ENCODE measurements at regions not wholly inside any gene's neighbourhood (a gene's known extent, or its start where the extent isn't known, plus 50 kb on each side); places are given as distances from the start of the nearest gene placed in this dataset.

GRCh38 chr5:88660947-88661805 lies 221.8 kb downstream of the MEF2C start:
- POLR2A ChIA-PET (ENCODE audit: partially characterized antibody): interaction anchor here (0.6 to 2.2 kb wide), 5 partner anchors 14 to 406 kb away, joined by 3 to 8 read pairs (median 4); no protein-coding TSS in a partner anchor
- Histone ChIP-seq H4K5ac (ENCODE audit: insufficient read length, low read depth, low read length) (no peak overlapping the region), H2AK5ac (ENCODE audit: low read depth, low read length) (no peak overlapping the region), H4K8ac (ENCODE audit: extremely low read depth, insufficient read depth, low read length) (peak overlapping the region; percentile 29; the same call in 1 of the 2 replicates), H2BK5ac (ENCODE audit: low read depth, low read length) (no peak overlapping the region), H3K4me2 (ENCODE audit: insufficient read depth in 1 of 2, low read depth in 2 of 2, low read length in 2 of 2) (peak overlapping the region; percentile 70 to 86), H3K4ac (replicated peaks; ENCODE audit: insufficient read length, low read depth, low read length) (no peak overlapping the region), H3K27me3 (replicated peaks in 1 of 4; ENCODE audit: control insufficient read depth in 3 of 4, extremely low read depth in 1 of 4, insufficient read depth in 3 of 4, low read length in 3 of 4) (peaks cover 25 to 80% (median 47%) of the 10 kb centered on the region in 4 experiments), H3K23ac (ENCODE audit: insufficient read length) (no peak overlapping the region), H3K18ac (ENCODE audit: extremely low read depth, low read length) (no peak overlapping the region), H4K91ac (replicated peaks; ENCODE audit: insufficient read length, low read length) (no peak overlapping the region), H2BK20ac (ENCODE audit: low read length) (no peak overlapping the region), H2AFZ (ENCODE audit: low read length) (no peak overlapping the region), H2BK15ac (ENCODE audit: low read length) (no peak overlapping the region), H3K23me2 (ENCODE audit: low read depth, low read length) (peaks cover 6% of the 10 kb centered on the region), H3K9me3 (ENCODE audit: insufficient read depth in 2 of 2, low read depth in 1 of 2, low read length in 1 of 2) (no peaks in the 10 kb centered on the region), H3K79me2 (ENCODE audit: control insufficient read depth in 1 of 2, insufficient read depth in 2 of 2, low read length in 2 of 2) (no peaks in the 10 kb centered on the region), H3K27ac (ENCODE audit: low read depth, low read length) (no peak overlapping the region), H3K9ac (replicated peaks in 1 of 4; ENCODE audit: extremely low read depth in 1 of 4, low read depth in 3 of 4, low read length in 3 of 4) (no peak overlapping the region), H3K56ac (replicated peaks; ENCODE audit: insufficient read length, low read depth, low read length) (no peak overlapping the region), H2BK12ac (ENCODE audit: low read depth, low read length) (no peak overlapping the region), H3K14ac (ENCODE audit: insufficient read length) (no peak overlapping the region), H3K4me3 (ENCODE audit: extremely low read depth in 1 of 4, insufficient read depth in 2 of 4, low read depth in 3 of 4, low read length in 4 of 4) (peak overlapping the region; percentile 29 to 60 (median 34); a peak in 7 of 8 replicates), H2BK120ac (replicated peaks; ENCODE audit: low read depth, low read length) (no peak overlapping the region), H3K4me1 (replicated peaks in 1 of 4; ENCODE audit: control insufficient read depth in 3 of 4, insufficient read depth in 4 of 4, low read length in 3 of 4) (peaks cover 10 to 26% (median 13%) of the 10 kb centered on the region in 4 experiments; a peak in 6 of 7 replicates), H3K79me1 (ENCODE audit: low read depth, low read length) (no peaks in the 10 kb centered on the region), H4K20me1 (replicated peaks in 1 of 2; ENCODE audit: control insufficient read depth in 1 of 2, insufficient read depth in 2 of 2, low read length in 2 of 2) (peaks cover 0 to 9% of the 10 kb centered on the region in 2 experiments), H3K36me3 (ENCODE audit: control insufficient read depth in 2 of 4, insufficient read depth in 4 of 4, low read length in 3 of 4) (no peaks in the 10 kb centered on the region)
- FAIRE-seq (no peak), DNase-seq (ENCODE audit: low read depth in 1 of 2, low spot score in 2 of 2) (peak in 1 of 2 experiments; percentile 92)
- 2 to 100% methylated on average over 1 to 42 of the region's 53 CpGs for WGBS, 2 experiments (ENCODE audit: extremely low coverage in 1 of 2, insufficient coverage in 1 of 2, insufficient read length in 1 of 2, insufficient replicate concordance in 2 of 2, low coverage in 1 of 2, low lambda C conversion rate in 2 of 2, missing lambda C conversion rate in 1 of 2)
- CTCF ChIA-PET (ENCODE audit: partially characterized antibody): interaction anchor here (0.7 to 2.7 kb wide), 10 partner anchors 11 to 518 kb away, joined by 3 to 22 read pairs (median 4); no protein-coding TSS in a partner anchor
- TF ChIP-seq RBBP5 (IDR thresholded peaks at IDR 0.05; ENCODE audit: borderline replicate concordance, low read depth, low read length): peak; percentile 47; the same call in 1 of the 2 replicates
- TF ChIP-seq SUZ12 (IDR thresholded peaks at IDR 0.05; ENCODE audit: low read length): peak; percentile 37; the same call in 1 of the 2 replicates
- peak; percentile 92 for TF ChIP-seq EGR1 (IDR thresholded peaks at IDR 0.05; ENCODE audit: borderline replicate concordance, low read depth, low read length)
- TF ChIP-seq NRF1 (IDR thresholded peaks at IDR 0.05; ENCODE audit: low read depth, low read length): peak; percentile 55
- peak; percentile 12; the same call in 1 of the 2 replicates for TF ChIP-seq SP1 (IDR thresholded peaks at IDR 0.05; ENCODE audit: low read depth, low read length)
- TF ChIP-seq KDM4A (IDR thresholded peaks at IDR 0.05; ENCODE audit: low read depth, low read length, severe bottlenecking): peak; percentile 9
- TF ChIP-seq, protein P1, sequence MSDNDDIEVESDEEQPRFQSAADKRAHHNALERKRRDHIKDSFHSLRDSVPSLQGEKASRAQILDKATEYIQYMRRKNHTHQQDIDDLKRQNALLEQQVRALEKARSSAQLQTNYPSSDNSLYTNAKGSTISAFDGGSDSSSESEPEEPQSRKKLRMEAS (IDR thresholded peaks at IDR 0.05): peak; percentile 65
- TF ChIP-seq, protein P2, sequence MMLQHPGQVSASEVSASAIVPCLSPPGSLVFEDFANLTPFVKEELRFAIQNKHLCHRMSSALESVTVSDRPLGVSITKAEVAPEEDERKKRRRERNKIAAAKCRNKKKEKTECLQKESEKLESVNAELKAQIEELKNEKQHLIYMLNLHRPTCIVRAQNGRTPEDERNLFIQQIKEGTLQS (IDR thresholded peaks at IDR 0.05; ENCODE audit: insufficient read depth, low read depth, low read length): no peak
- peak; percentile 59; the same call in 1 of the 2 replicates for TF ChIP-seq TBP (IDR thresholded peaks at IDR 0.05; ENCODE audit: low read depth, low read length)
- TF ChIP-seq CTBP2 (IDR thresholded peaks at IDR 0.05; ENCODE audit: borderline replicate concordance, insufficient read depth, insufficient read length, low read length): no peak
